SK-N-SH treated with all-trans-retinoic acid at 6 μM for 48 hours (cell line): ENCODE measurements at regions not wholly inside any gene's neighbourhood (a gene's known extent, or its start where the extent isn't known, plus 50 kb on each side); places are given as distances from the start of the nearest gene placed in this dataset.

Experiments
- ATAC-seq: fragments of 200-7000 bp; cut with Tn5 transposase; 3 replicates; pipeline ENCODE4 v1.9.1; 2020; ENCODE audit warnings: mild to moderate bottlenecking, moderate library complexity
- ARNTL ChIP-seq: fragments of 450-650 bp; formaldehyde crosslinking; IDR thresholded peaks from 2 replicates; pipeline ENCODE4 v1.5.0; 2020; ENCODE audit warnings: low read depth, mild to moderate bottlenecking, moderate library complexity, borderline replicate concordance
- CSDC2 ChIP-seq: fragments of 250-450 bp; sonication (Bioruptor Pico); IDR thresholded peaks from 2 replicates; pipeline ENCODE4 v1.5.0; 2020; ENCODE audit warnings: mild to moderate bottlenecking, moderate library complexity
- ESRRG ChIP-seq: fragments of 250-450 bp; sonication (Bioruptor Pico); IDR thresholded peaks from 2 replicates; pipeline ENCODE4 v1.6.1; 2021; ENCODE audit warnings: mild to moderate bottlenecking
- GLIS3 ChIP-seq: fragments of 250-450 bp; sonication (Bioruptor Pico); IDR thresholded peaks from 2 replicates; pipeline ENCODE4 v1.5.0; 2020; ENCODE audit warnings: mild to moderate bottlenecking, moderate library complexity
- ISL1 ChIP-seq: fragments of 250-450 bp; sonication (Bioruptor Pico); IDR thresholded peaks from 2 replicates; pipeline ENCODE4 v2.1.2; 2022; ENCODE audit warnings: mild to moderate bottlenecking, moderate library complexity
- OSR1 ChIP-seq: fragments of 250-450 bp; sonication (Bioruptor Pico); IDR thresholded peaks from 2 replicates; pipeline ENCODE4 v1.8.0; 2022; ENCODE audit warnings: moderate library complexity, mild to moderate bottlenecking, inconsistent platforms
- PPARA ChIP-seq: fragments of 250-450 bp; sonication (Bioruptor Pico); IDR thresholded peaks from 2 replicates; pipeline ENCODE4 v1.5.0; 2020; ENCODE audit warnings: mild to moderate bottlenecking, borderline replicate concordance
- RARB ChIP-seq: fragments of 250-450 bp; sonication (Bioruptor Pico); IDR thresholded peaks from 2 replicates; pipeline ENCODE4 v1.8.0; 2021; ENCODE audit warnings: mild to moderate bottlenecking, moderate library complexity
- SNAI2 ChIP-seq: fragments of 250-450 bp; sonication (Bioruptor Pico); IDR thresholded peaks from 2 replicates; pipeline ENCODE4 v1.5.0; 2020; ENCODE audit warnings: mild to moderate bottlenecking, moderate library complexity
- TCF4 ChIP-seq: fragments of 250-450 bp; sonication (Bioruptor Pico); IDR thresholded peaks from 2 replicates; pipeline ENCODE4 v1.8.0; 2021; ENCODE audit warnings: mild to moderate bottlenecking, moderate library complexity, borderline replicate concordance
- TOX ChIP-seq: fragments of 250-450 bp; sonication (Bioruptor Pico); IDR thresholded peaks from 2 replicates; pipeline ENCODE4 v1.8.0; 2021; ENCODE audit warnings: mild to moderate bottlenecking, moderate library complexity, borderline replicate concordance
- TSHZ2 ChIP-seq: fragments of 250-450 bp; sonication (Bioruptor Pico); IDR thresholded peaks from 2 replicates; pipeline ENCODE4 v1.5.0; 2020; ENCODE audit warnings: mild to moderate bottlenecking, moderate library complexity
- ZC3H10 ChIP-seq: fragments of 250-450 bp; sonication (Bioruptor Pico); IDR thresholded peaks from 2 replicates; pipeline ENCODE4 v1.5.1; 2021; ENCODE audit warnings: mild to moderate bottlenecking, moderate library complexity
- ZFP3 ChIP-seq: fragments of 250-450 bp; sonication (Bioruptor Pico); IDR thresholded peaks from 2 replicates; pipeline ENCODE4 v1.5.0; 2020; ENCODE audit warnings: mild to moderate bottlenecking, moderate library complexity
- ZFP30 ChIP-seq: fragments of 450-650 bp; formaldehyde crosslinking; IDR thresholded peaks from 2 replicates; pipeline ENCODE4 v1.5.0; 2022; ENCODE audit warnings: mild to moderate bottlenecking, moderate library complexity
- ZNF565 ChIP-seq: fragments of 450-650 bp; formaldehyde crosslinking; conservative IDR thresholded peaks from 2 replicates; pipeline ENCODE4 v1.5.0; 2020; ENCODE audit warnings: low read depth, mild to moderate bottlenecking, moderate library complexity
- ZNF70 ChIP-seq: fragments of 450-650 bp; formaldehyde crosslinking; IDR thresholded peaks from 2 replicates; pipeline ENCODE4 v1.5.0; 2020; ENCODE audit warnings: mild to moderate bottlenecking, moderate library complexity
- ZNF8 ChIP-seq: fragments of 450-650 bp; formaldehyde crosslinking; IDR thresholded peaks from 2 replicates; pipeline ENCODE4 v1.5.0; 2020; ENCODE audit warnings: mild to moderate bottlenecking, moderate library complexity
- TF ChIP-seq, protein P1 (sequence below): fragments of 250-450 bp; sonication (Bioruptor Pico); IDR thresholded peaks from 2 replicates; pipeline ENCODE4 v1.5.1; 2021; ENCODE audit warnings: mild to moderate bottlenecking, moderate library complexity
- TF ChIP-seq, protein P2 (sequence below): fragments of 250-450 bp; sonication (Bioruptor Pico); IDR thresholded peaks from 2 replicates; pipeline ENCODE4 v1.8.0; 2020; ENCODE audit warnings: mild to moderate bottlenecking, moderate library complexity, borderline replicate concordance

- no peak for ATAC-seq
- no peak for TF ChIP-seq PPARA (CRISPR knock-in tag)
- no peak for TF ChIP-seq ZNF8 (CRISPR knock-in tag)
- TF ChIP-seq ZC3H10 (CRISPR knock-in tag), result no peak
- no peak for TF ChIP-seq RARB (CRISPR knock-in tag)
- TF ChIP-seq TCF4 (CRISPR knock-in tag), result no peak
- TF ChIP-seq OSR1 (CRISPR knock-in tag), result no peak
- TF ChIP-seq ZNF70 (CRISPR knock-in tag), result no peak
- TF ChIP-seq TOX, result no peak
- no peak for TF ChIP-seq SNAI2 (CRISPR knock-in tag)
- TF ChIP-seq CSDC2 (CRISPR knock-in tag), result no peak
- no peak for TF ChIP-seq ZFP3 (CRISPR knock-in tag)
- no peak for TF ChIP-seq ISL1 (CRISPR knock-in tag)
- no peak for TF ChIP-seq ESRRG (CRISPR knock-in tag)
- TF ChIP-seq ARNTL (CRISPR knock-in tag), result no peak
These were observed 220.0 kb downstream of the ABHD5 start for GRCh38 chr3:43910750-43911149.

DNA sequence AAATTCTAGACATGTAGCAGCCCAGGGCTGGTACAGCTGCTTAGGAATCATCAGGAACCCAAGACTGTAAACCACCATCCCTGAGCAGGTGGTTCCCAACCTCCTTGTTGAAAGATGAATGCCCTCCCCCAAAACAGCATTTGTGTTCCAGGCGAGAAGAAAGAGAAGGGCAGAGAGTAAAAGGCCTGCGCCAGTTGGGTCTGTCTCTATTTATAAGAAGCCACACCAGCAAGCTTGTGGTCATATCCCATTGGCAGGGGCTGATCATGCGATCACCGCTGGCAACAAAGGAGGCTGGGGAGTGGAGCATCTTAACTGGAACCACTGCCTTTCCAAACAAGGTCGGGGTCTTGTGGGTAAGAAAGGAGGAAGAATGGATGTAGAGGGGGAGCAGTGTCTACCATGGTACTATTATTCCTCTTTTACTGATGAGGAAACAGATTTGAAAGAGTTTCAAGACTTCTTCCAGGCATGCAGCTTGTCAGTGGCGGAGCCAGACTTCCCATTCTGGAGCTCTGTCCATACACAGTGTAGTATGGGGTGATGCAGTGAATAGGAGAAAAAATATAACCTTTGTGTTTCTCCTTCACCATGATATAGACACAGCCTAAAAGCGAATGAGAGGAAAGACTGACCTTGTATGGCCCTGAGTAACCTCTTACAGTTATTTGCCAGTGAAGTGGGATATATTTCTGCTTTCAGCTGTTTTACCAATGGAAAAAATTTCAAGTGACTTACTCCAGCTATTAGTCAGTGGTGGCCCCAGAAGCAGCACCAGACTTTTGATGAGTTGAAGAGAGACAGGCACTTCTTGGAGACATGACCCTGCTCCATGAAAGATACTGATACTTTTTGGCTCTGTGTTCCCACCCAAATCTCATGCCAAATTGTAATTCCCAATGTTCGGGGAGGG lies 222.6 kb downstream of the ABHD5 start:
- no peak for ATAC-seq
- no peak for TF ChIP-seq ZNF70 (CRISPR knock-in tag)
- no peak for TF ChIP-seq ISL1 (CRISPR knock-in tag)
- TF ChIP-seq TSHZ2 (CRISPR knock-in tag), result no peak
- no peak for TF ChIP-seq ZNF8 (CRISPR knock-in tag)
- no peak for TF ChIP-seq TCF4 (CRISPR knock-in tag)
- TF ChIP-seq, protein P1, sequence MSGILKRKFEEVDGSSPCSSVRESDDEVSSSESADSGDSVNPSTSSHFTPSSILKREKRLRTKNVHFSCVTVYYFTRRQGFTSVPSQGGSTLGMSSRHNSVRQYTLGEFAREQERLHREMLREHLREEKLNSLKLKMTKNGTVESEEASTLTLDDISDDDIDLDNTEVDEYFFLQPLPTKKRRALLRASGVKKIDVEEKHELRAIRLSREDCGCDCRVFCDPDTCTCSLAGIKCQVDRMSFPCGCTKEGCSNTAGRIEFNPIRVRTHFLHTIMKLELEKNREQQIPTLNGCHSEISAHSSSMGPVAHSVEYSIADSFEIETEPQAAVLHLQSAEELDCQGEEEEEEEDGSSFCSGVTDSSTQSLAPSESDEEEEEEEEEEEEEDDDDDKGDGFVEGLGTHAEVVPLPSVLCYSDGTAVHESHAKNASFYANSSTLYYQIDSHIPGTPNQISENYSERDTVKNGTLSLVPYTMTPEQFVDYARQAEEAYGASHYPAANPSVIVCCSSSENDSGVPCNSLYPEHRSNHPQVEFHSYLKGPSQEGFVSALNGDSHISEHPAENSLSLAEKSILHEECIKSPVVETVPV (CRISPR knock-in tag), result no peak
- TF ChIP-seq ZC3H10 (CRISPR knock-in tag), result no peak
- TF ChIP-seq, protein P2, sequence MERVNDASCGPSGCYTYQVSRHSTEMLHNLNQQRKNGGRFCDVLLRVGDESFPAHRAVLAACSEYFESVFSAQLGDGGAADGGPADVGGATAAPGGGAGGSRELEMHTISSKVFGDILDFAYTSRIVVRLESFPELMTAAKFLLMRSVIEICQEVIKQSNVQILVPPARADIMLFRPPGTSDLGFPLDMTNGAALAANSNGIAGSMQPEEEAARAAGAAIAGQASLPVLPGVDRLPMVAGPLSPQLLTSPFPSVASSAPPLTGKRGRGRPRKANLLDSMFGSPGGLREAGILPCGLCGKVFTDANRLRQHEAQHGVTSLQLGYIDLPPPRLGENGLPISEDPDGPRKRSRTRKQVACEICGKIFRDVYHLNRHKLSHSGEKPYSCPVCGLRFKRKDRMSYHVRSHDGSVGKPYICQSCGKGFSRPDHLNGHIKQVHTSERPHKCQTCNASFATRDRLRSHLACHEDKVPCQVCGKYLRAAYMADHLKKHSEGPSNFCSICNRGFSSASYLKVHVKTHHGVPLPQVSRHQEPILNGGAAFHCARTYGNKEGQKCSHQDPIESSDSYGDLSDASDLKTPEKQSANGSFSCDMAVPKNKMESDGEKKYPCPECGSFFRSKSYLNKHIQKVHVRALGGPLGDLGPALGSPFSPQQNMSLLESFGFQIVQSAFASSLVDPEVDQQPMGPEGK (CRISPR knock-in tag), result no peak
- TF ChIP-seq GLIS3, result no peak
- no peak for TF ChIP-seq ZFP3 (CRISPR knock-in tag)
- no peak for TF ChIP-seq OSR1 (CRISPR knock-in tag)
- TF ChIP-seq CSDC2 (CRISPR knock-in tag), result no peak
- TF ChIP-seq ESRRG (CRISPR knock-in tag), result no peak
- no peak for TF ChIP-seq ZNF565 (CRISPR knock-in tag)
- TF ChIP-seq ZFP30, result no peak
- no peak for TF ChIP-seq PPARA (CRISPR knock-in tag)

DNA sequence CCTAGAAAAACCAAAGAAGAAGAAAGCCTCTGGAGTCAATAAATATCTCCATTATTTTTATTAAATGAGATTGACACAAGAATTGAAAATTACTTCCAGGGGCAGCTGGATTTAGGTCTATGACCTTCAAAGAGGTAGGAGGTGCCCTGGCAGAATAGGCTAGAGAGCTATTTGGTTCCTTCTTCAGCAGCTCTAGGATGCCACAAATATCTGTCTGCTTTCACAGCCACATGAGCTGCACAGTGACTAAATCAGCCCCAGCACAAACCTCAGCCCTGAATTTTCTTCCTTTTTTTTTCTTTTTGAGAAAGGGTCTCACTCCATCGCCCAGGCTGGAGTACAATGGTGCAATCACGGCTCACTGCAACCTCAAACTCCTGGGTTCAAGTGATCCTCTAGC lies 223.5 kb downstream of the ABHD5 start:
- TF ChIP-seq OSR1 (CRISPR knock-in tag) (no peak), ZC3H10 (CRISPR knock-in tag) (no peak), ESRRG (CRISPR knock-in tag) (no peak), ZNF565 (CRISPR knock-in tag) (no peak), SNAI2 (CRISPR knock-in tag) (no peak)
- TF ChIP-seq, protein P1 (CRISPR knock-in tag), result no peak
- no peak for ATAC-seq
